Left colon (tissue), 2 donors: ENCODE measurements at regions not wholly inside any gene's neighbourhood (a gene's known extent, or its start where the extent isn't known, plus 50 kb on each side); places are given as distances from the start of the nearest gene placed in this dataset.

Source experiments
- ATAC-seq: fragments of 200-7000 bp; cut with Tn5 transposase; one replicate; pipeline ENCODE4 v1.9.1; 2020; ENCODE audit warnings: mild to moderate bottlenecking, moderate library complexity
- DNase-seq, 2 donors: peaks; one replicate each; pipeline ENCODE4 v3.0.0-alpha.2; 2020
- intact Hi-C, 2 donors: fragments of 100-400 bp; cut with DNase I in 1 of 2; cut with micrococcal nuclease in 1 of 2; formaldehyde crosslinking; loops; one replicate each; pipeline versions ENCODE4 v1.11.2 to v1.14.0; 2022; cut with DNase I, micrococcal nuclease
- donor health status: DM: no; HTN: no; CAD: no.
- donor health status: DM: yes; HTN: yes; CAD: no.

DNA sequence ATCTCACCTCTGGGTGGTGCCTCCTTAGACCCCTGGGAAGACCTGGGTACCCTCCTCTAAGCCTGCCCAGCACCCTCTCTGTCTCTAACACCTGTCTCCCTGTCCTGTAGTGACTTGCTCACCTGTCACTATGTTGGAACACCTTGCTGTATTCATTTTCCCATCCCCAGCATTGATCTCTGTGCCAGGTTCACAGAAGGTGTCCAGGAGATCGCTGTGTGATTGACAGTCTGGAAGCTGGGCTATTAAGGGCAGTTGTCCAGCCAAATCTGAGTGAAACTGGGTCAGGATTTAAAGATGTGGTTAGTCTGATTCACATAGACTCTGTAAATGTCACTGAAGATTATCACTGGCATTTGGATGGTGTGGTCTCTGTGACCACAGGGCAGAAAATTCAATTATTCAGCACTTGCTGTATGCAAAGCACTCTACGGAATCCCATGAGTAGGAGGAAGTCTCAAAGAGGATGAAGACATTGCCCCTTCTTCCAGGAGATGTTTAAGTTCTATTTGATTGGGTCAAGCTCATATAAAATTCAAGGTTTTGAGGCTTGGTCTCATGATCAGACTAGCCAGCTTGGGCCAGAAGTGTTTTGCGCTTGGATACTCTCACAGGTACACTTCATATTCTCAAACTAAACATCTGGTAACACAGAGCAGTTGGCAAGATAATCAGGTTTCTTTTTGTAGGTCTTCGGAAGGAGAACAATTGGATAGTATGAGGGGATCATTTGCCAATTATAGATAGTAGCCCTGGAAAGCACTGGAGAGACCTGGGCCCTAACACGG, 57.8 kb upstream of the TAGAP start:
- intact Hi-C loops: loop anchor here (10.0 kb wide), 1 partner anchor 58 kb away; the partner anchor contains the start of gene TAGAP (in 2 of the 2)
- DNase-seq: no peak
- no peak for ATAC-seq

DNA sequence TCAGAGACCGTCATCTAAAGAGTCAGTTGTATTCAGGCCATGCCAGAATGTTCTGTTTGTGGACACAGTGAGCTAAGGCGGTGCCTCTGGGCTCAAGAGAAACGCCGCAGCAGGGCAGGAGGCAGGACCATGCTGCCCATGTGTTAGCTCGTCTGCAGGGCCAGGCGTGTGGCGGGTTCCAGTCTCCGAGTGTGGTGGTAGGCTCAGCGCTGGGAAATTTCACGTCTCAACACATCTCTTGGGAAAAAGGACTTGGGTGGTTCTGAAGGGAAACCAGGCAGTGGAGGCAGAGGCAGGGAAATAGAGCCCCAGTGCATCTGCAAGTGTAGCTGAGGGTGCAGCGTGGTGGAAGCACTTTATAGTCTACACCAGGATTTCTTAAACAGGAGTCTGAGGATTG, 56.9 kb upstream of the TAGAP start:
- ATAC-seq (no peak), DNase-seq (no peak)
- intact Hi-C loops: loop anchor here (10.0 kb wide), 1 partner anchor 57 kb away; the partner anchor contains the start of gene TAGAP (in 2 of the 2)

DNA sequence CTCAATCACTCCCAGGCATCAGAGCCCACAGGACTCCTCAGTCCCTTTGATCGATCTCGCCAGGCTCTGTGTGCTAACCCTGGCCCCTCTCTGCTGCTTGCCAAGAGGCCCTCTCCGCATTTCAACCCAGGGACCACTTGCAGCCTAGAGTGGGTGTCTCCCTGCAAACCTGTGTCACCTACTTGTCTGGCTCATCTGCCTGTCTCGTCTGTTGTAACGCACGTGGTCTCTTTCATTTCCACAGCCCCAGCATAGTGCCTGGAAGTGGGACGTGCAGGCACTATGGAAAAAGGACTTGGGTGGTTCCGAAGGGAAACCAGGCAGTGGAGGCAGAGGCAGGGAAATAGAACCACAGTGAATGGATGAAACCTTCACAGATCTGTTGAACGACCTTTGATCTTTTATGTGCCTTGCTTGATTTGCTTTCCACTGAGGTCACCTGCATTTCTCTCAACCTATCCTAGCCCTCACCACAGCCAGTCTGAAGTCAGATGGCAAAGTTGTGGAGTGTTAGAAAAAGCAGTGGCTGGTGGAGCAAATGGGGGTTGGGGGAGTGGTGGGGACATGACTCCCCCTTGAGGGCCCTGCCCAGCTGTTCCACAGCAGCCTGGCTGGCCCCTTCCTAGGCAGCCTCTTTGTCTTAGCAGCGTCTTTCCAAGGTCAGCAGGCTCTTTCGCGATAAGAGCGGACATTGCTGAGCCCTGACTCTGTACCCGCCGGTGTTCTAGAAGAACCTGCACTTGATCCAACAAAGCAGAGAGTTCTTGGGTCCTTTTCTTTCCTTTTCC, 55.8 kb upstream of the TAGAP start:
- peak; percentile 39 for ATAC-seq
- intact Hi-C loops: loop anchor here (10.0 kb wide), 1 partner anchor 56 kb away; the partner anchor contains the start of gene TAGAP (in 2 of the 2)
- DNase-seq: no peak

DNA sequence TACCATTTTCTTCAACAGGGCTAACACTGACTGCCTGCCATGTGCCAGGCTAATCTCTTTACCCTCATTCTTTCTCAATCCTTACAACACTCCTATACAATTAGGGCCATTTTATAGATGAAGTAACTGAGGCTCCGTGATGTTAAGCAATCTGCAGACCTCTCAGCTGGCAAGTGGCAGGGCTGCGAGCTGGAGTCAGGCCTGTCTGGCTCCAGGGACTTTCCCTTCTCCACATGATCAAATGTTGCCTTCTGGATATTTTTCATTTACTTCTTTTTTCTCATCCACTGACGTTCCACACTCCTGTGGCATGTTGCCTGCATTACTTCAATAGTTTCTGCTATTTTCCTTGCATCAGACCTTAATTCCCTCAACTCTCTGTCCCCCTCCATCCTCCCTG, 55.2 kb upstream of the TAGAP start:
- no peak for ATAC-seq
- no peak for DNase-seq
- intact Hi-C loops: loop anchor here (10.0 kb wide), 1 partner anchor 55 kb away; the partner anchor contains the start of gene TAGAP (in 2 of the 2)

DNA sequence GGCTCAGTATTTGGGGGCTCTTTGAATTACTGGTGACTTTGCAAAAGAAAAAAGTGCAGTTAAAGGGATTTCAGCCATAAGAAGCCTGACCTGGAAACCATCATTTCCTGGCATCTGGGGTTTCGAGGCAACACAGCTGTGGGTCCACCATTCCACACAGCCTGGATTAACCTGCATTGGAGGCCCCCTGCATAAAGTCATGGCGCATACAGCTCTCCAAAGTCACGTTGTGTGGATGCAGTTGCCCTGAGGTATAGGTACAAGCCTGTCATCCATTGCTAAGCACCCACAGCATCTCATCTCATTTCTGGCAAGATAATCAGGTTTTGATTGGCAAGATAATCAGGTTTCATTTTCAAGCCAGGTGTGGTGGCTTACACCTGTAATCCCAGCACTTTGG, 54.5 kb upstream of the TAGAP start:
- ATAC-seq (no peak), DNase-seq (no peak)
- intact Hi-C loops: no loop called here

DNA sequence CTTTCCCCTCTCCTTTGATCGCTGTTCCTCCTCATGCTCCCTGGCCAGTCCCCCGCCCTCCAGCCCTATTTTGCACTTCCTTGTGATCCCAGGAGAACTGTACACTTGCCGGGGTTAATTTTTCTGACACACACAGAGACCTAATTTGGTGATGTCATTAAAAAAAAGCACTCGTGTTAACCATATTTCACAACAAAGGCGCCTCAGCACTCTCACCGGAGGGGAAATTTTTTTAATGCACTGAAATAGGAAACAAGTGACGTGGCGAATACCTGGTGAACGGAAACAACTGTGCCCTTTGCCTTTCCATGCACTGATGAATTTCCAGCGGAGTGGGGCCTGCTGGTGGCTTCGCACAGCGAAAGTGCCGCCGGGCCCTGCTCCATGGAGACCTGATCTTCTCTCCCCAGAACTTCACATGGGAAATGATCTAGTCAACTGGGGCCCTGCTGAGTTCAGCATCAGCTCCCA, 53.9 kb upstream of the TAGAP start:
- ATAC-seq: no peak
- DNase-seq: no peak
- intact Hi-C loops: no loop called here

DNA sequence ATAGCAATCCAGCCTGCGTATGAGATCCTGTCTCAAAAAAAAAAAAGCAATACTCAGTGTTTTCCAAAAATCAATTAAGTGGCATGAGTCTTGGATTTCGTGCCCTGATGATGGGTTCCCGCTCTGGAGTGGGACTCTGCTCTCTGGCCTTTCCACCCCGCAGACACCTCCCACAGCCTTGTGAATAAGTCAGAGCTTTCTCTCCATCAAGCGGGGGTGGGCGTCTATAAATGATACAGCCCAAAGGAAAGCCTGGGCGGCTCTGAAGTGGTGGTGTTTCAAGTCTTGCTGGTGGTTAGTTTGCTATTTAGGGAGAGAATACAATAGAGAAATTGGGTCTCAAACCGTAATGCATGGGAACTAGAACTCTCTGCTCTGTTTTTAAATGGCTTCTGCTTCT, 52.5 kb upstream of the TAGAP start:
- intact Hi-C loops: no loop called here
- DNase-seq: no peak

DNA sequence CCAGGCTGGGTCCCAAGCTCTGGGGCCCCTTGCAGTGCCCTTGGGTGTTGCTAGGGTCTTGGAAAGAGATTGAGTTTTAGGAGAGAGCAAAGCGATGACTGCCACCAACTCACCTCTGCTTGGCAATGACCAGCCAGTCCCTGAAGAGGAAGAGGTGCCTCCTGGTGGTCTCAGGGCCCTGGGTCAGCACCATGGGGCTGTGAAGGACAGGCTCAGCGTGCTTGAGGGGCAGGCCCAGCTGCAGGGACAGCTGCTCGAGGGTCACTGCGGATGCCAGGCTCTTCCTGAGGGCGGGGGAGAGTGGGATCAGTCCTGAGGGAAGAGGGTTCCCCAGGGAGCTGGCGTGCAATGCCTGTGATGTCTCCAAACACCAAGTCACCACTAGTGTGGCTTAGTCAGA, 50.8 kb upstream of the TAGAP start:
- intact Hi-C loops: no loop called here
- no peak for ATAC-seq
- no peak for DNase-seq

More for the DNA sequence above, 52.5 kb upstream of the TAGAP start:
- ATAC-seq: no peak

DNA sequence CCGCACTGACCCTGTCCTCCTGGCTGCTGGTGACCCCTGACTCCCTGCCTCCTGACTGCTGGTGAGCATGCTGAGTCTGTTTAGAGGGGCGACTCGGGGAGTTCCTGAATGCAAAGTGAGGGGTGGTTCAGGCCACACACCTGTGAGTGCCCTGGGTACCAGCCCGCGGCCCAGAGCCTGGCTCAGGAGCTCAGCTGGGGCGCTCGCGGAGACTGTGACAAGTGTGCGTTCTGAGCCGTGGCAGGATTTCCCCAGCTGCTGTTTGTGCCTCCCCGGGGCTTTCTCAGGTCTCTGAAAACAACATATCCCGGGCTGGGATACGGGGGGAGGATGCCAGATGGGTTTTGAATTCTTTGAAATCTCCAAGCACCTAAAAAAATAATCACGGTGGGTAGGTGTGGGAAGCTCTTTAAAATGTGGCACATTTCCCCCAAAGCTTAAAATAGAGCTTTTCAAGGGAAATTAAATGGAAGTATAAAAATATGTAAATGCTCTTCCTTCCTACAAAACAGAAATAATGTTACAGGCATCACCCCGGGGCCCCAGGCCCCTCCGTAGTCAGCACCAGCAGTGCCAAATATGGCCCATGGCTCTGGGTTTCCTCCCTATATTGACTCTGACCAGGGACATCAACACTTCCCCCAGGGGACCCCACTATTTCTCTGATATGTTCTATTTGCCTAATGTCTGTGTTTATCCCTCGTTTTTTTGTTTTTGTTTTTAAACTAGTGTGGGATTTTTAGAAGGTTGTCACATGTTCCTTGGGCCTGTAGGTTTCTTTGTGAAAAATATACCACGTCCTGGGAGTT, 49.9 kb upstream of the TAGAP start:
- ATAC-seq (no peak), DNase-seq (no peak)
- intact Hi-C loops: no loop called here
